GM21717 (cell line): ENCODE measurements at regions not wholly inside any gene's neighbourhood (a gene's known extent, or its start where the extent isn't known, plus 50 kb on each side); places are given as distances from the start of the nearest gene placed in this dataset.
"Not testable (repeated sequence)": the region's sequence is repeated elsewhere in the genome, so short reads cannot be mapped to it uniquely, and the experiment has no call there.

ENCODE experiments used
- ATAC-seq: cut with Tn5 transposase; IDR thresholded peaks from one replicate; pipeline ENCODE4 v1.9.1; 2021; ENCODE audit warnings: mild to moderate bottlenecking, moderate library complexity; ENCODE audit not compliant: unreplicated experiment

GRCh38 chr2:184047536-184047935, 550.8 kb upstream of the ZNF804A start:
- no peak for ATAC-seq

- no peak for ATAC-seq
These were observed 548.8 kb upstream of the ZNF804A start for GRCh38 chr2:184049566-184049965.

- no peak for ATAC-seq
These were observed 545.0 kb upstream of the ZNF804A start for GRCh38 chr2:184053326-184053725.

DNA sequence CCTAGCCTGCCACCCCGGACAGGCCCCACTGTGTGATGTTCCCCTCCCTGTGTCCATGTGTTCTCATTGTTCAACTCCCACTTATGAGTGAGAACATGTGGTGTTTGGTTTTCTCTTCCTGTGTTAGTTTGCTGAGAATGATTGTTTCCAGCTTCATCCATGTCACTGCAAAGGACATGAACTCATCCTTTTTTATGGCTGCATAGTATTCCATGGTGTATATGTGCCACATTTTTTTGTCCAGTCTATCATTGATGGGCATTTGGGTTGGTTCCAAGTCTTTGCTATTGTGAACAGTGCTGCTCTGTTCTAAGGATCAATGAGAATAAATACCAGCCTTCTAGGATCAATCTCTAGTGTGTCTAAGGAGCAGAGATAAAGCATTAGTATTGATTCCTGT, 543.9 kb upstream of the ZNF804A start:
- ATAC-seq: not testable (repeated sequence)

GRCh38 chr2:184057910-184058309, 540.4 kb upstream of the ZNF804A start:
- ATAC-seq: no peak

GRCh38 chr2:184060268-184060667, 538.1 kb upstream of the ZNF804A start:
- ATAC-seq: not testable (repeated sequence)

DNA sequence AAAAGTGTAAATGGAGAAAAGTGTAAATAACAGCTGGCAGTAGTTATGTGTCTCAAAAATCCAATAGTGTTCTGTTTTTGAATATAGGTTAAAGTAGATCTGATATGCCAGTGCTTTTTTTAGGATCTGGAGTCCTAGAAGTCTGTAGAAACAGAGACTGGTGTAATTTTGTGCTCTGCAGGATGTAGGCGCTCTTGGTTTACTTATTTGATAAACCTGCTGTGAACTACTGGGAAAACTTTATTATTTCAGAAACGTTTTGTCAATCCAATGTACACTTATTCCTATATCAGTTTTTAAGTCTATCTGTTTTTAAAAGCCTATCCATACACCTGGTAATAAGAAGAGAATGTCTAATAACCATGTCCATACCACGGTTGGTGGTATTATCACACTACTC, 530.8 kb upstream of the ZNF804A start:
- ATAC-seq: no peak

- ATAC-seq: no peak
These were observed 525.9 kb upstream of the ZNF804A start for GRCh38 chr2:184072470-184072869.

DNA sequence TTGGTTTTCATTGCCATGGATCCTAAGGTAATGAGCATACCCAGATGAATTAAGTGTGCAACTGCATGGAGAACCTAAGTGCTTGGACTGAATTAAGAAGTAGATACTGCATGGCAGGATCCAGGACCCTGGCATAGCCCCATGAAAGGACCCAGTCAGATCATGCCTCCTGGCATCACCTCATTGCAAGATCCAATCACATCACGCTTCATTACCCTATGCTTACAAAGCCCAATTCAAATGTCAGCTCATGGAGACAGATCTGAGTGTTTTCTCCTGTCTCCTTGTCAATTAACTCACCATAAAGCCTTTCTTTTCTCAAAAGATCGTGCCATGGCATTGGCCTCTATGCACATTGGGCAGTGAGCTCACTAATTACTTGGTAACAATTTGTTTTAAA, 519.8 kb upstream of the ZNF804A start:
- no peak for ATAC-seq

GRCh38 chr2:184091456-184091855, 506.9 kb upstream of the ZNF804A start:
- ATAC-seq: no peak

DNA sequence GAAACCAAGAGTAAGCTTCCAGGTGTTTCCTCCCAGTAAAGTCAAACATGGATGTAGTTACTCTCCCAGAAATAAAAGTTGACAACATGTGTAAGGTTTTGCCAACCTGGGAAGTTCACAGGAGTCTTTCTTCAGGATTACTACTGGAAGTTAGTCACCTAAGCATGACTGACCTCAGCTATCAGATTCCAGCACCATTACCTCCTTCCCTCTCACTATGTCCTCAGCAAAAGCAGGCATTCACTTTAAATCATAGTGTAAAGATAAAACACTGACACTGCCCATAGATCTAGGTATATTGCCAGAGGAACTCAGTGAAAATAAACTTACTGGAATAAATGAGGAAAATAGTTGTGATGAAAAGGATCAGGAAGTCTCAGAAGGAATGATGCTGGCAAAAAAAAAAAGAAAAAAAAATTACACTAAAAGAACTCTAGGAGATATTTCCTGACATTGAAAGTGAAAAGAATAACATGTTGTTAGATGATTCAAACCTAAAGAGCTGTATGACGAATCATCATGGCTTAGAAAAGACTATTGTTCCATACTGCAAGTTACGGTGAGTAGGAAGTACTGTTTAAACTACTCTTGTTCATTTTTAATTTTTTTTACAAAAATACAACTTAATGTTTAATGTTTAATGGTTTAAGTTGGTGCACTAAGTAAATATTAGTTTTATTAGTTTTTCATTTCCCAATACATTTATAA, 484.5 kb upstream of the ZNF804A start:
- no peak for ATAC-seq

- ATAC-seq: no peak
These were observed 483.9 kb upstream of the ZNF804A start for GRCh38 chr2:184114439-184114838.

GRCh38 chr2:184119989-184120800, 478.1 kb upstream of the ZNF804A start:
- no peak for ATAC-seq

DNA sequence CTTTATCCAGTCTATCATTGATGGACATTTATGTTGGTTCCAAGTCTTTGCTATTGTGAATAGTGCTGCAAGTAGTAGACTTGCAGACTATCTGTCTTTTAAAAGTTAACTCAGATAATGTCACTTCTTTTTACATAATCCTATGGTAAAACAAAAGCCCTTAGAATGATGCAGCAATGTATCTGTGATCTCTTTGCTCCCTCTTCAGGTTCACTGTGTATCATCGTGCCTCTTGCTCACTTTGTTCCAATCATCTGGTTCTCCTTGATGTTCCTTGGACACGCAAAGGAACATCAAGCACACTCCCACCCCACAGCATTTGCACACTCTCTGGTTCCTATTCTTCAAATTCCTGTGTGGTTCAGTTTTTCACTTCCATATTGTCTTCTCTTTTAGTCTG, 472.5 kb upstream of the ZNF804A start:
- no peak for ATAC-seq

DNA sequence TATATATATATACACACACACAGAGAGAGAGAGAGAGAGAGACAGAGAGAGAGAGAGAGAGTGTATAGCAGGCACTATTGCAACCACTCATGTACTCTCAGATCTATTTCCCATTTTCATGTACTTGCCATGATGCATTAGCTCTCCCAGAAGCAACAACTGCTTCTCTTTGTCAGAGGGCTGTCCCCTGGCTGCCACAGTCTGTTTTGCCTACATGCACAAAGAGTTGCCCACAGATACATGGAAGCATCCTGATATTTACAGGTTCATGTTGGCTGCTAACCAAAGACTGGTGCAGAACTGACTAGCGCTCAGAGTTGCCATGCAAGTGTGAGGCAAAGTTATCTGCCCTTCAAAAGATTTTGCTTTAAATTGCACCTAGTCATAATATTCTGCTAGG, 469.3 kb upstream of the ZNF804A start:
- no peak for ATAC-seq

DNA sequence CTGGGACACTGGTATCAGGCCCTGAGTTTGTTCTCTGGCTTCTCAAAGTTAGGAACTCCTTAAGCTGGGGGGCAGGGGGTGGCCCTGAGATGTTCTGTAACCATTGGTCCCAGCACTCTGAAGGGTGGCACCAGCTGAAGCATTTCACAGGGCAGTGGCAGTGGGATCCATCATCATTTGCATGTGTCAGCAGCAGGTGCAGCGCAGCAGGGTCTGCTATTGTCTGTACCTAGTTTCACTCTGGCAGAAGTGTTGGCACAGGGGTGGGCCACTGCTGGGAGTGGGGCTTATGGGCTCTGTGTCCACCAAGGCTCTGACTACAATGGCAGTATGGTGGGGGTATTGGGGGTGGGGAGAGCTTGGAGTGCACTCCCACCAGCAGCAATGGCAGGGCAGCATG, 460.4 kb upstream of the ZNF804A start:
- ATAC-seq: no peak

DNA sequence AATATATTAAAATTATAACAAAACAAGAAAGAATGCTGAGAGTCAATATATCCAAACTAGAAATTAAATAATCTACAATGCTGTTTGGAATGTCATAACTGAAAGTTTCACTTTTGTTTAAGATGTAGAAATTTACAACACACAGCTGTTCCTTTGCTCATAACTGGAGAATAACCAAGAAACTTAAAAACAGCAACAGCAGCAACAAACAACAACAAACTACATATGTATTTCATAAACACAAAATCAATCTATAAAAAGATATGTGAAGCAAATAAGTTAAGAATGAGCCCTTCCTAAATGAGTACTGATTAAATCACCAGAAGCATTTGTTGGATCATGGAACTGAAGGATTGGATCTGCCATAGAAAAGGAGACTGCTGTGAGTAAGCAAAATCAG, 456.5 kb upstream of the ZNF804A start:
- ATAC-seq: no peak

DNA sequence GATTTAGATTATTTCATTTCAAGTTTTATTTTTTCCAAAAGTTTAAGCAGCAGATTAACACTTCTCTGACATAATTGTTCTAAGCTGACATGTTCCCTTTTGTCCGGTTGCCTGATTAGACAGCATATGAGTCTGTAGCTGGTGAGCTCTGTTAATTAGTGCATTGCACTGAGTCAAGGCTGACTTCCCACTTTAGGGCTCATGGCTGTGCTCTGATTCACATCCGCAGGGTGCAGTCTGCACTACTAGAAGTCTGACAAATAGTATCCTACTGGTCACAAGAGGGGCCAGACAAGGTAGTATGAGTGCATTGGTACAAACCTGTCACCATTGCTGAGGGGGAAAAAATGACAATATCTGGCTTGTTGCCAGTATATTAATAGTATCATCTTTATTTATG, 443.9 kb upstream of the ZNF804A start:
- no peak for ATAC-seq

GRCh38 chr2:184155791-184156190, 442.5 kb upstream of the ZNF804A start:
- no peak for ATAC-seq

- no peak for ATAC-seq
These were observed 441.2 kb upstream of the ZNF804A start for GRCh38 chr2:184157141-184157540.

GRCh38 chr2:184162426-184162825, 435.9 kb upstream of the ZNF804A start:
- no peak for ATAC-seq

GRCh38 chr2:184168823-184169222, 429.5 kb upstream of the ZNF804A start:
- ATAC-seq: not testable (repeated sequence)
